Kidney (tissue), 13 donors: ENCODE measurements at regions not wholly inside any gene's neighbourhood (a gene's known extent, or its start where the extent isn't known, plus 50 kb on each side); places are given as distances from the start of the nearest gene placed in this dataset.

Experiments used
- DNase-seq, 5 donors: peaks; one replicate each; pipeline ENCODE4 v3.0.0-alpha.2; 2013 to 2020
- FAIRE-seq: peaks from 2 replicates; lab custom pipeline; 2012; peaks lifted over from hg19 to GRCh38; lab: Jason Lieb, UNC
- H3K27ac ChIP-seq, 2 donors: one replicate each; pipeline ENCODE4 v1.7.0; 2013; ENCODE audit warnings: low read depth in 2 of 2, low read length in 2 of 2, inconsistent platforms in 1 of 2
- H3K27me3 ChIP-seq: one replicate; pipeline ENCODE4 v1.7.1; 2013; ENCODE audit warnings: low read length, inconsistent platforms; ENCODE audit not compliant: control insufficient read depth, insufficient read depth
- H3K36me3 ChIP-seq, 3 donors: one replicate each; pipeline versions ENCODE4 v1.7.0 to v1.7.1; 2013; ENCODE audit warnings: low read length in 3 of 3, control low read depth in 1 of 3, inconsistent platforms in 1 of 3; ENCODE audit not compliant: insufficient read depth in 3 of 3, control insufficient read depth in 2 of 3
- H3K4me1 ChIP-seq, 3 donors: one replicate each; pipeline versions ENCODE4 v1.7.0 to v1.7.1; 2013; ENCODE audit warnings: low read length in 3 of 3, inconsistent platforms in 1 of 3, low read depth in 1 of 3; ENCODE audit not compliant: control insufficient read depth in 2 of 3, insufficient read depth in 2 of 3
- H3K4me3 ChIP-seq, 3 donors: one replicate each; pipeline versions ENCODE4 v1.7.0 to v1.8.1; 2013; ENCODE audit warnings: low read length in 3 of 3, control low read depth in 1 of 3, inconsistent platforms in 1 of 3
- H3K9ac ChIP-seq, 3 donors: one replicate each; pipeline versions ENCODE4 v1.7.0 to v1.7.1; 2013; ENCODE audit warnings: low read length in 3 of 3, control low read depth in 1 of 3, inconsistent platforms in 1 of 3
- H3K9me3 ChIP-seq, 3 donors: one replicate each; pipeline versions ENCODE4 v1.7.0 to v1.7.1; 2013; ENCODE audit warnings: low read length in 3 of 3, control low read depth in 1 of 3, inconsistent platforms in 1 of 3; ENCODE audit not compliant: control insufficient read depth in 2 of 3, insufficient read depth in 1 of 3
- intact Hi-C: fragments of 100-400 bp; cut with DNase I; formaldehyde crosslinking; loops from one replicate; pipeline ENCODE4 v1.11.1; 2022
- TF ChIP-seq, protein P1 (sequence below): IDR thresholded peaks from 3 replicates; pipeline ENCODE4 v1.5.1; 2012; ENCODE audit warnings: mild to moderate bottlenecking, moderate library complexity, borderline replicate concordance; ENCODE audit not compliant: insufficient read depth; ENCODE audit errors: extremely low read depth
- donor health status: control.
- donor health status: control.
- donor health status: control.
- donor health status: control.
- donor health status: control.
- donor health status: DM: yes; HTN: yes; CAD: no.
- donor health status: Normal renal cell carcinoma (clear cell type).

DNA sequence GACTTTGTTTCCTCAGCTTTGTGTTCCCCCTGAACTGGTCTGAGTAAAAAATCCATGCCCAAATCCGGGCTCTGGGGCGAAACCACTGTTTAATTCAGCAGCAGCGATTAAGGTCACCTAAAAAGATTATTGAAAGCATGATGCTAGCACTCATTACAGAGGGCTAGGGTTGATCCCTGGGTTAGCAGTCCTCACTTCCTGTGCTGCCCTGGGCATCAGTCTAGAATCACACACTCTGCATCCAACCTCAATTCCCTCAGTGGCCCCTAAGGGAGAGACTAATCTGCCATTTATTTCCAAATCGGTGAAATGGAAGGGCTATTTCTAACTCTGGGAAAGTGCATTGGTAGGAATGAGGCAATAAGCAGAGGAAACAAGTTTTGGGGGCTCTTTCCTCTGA lies 107.2 kb downstream of the BTG1 start:
- Histone ChIP-seq H3K9me3 (no peaks in the 10 kb centered on the region), H3K27me3 (no peaks in the 10 kb centered on the region), H3K4me3 (no peak overlapping the region), H3K27ac (no peak overlapping the region), H3K4me1 (peaks cover 0 to 12% (median 0%) of the 10 kb centered on the region in 3 donors), H3K36me3 (no peaks in the 10 kb centered on the region), H3K9ac (no peak overlapping the region)
- DNase-seq (no peak), FAIRE-seq (no peak)
- TF ChIP-seq, protein P1, sequence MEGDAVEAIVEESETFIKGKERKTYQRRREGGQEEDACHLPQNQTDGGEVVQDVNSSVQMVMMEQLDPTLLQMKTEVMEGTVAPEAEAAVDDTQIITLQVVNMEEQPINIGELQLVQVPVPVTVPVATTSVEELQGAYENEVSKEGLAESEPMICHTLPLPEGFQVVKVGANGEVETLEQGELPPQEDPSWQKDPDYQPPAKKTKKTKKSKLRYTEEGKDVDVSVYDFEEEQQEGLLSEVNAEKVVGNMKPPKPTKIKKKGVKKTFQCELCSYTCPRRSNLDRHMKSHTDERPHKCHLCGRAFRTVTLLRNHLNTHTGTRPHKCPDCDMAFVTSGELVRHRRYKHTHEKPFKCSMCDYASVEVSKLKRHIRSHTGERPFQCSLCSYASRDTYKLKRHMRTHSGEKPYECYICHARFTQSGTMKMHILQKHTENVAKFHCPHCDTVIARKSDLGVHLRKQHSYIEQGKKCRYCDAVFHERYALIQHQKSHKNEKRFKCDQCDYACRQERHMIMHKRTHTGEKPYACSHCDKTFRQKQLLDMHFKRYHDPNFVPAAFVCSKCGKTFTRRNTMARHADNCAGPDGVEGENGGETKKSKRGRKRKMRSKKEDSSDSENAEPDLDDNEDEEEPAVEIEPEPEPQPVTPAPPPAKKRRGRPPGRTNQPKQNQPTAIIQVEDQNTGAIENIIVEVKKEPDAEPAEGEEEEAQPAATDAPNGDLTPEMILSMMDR: no peak
- intact Hi-C loops: no loop called here

DNA sequence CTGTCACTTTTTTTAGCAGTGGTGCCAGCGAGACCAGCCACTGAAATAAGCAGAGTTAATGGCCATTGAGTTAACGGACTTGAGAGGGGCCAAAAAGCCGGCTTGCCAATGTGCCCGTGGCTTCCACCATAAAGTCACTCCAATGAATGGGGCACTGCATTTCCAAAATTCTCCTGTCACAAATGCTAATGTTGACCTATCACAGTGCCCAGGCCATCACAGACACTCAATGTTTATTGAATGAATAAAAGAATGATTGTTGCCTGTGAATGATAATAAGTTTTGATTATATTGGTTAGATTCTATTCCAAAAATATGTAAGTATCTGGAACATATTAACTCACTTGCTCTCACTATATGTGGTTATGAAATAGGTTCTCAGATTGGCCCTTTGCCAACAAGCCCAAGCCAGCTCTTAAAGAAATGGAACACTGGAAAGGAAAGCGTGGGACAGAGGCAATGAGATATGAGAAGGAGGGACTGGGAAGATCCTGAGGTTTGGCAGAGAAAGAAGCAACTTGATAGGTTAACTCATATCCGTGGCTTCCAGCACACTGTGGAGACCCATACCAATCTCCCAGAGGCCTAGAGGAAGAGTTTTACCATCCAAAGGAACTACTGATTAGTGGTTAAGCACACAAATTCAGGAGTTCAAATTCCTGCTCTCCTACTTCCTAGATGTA lies 108.7 kb downstream of the BTG1 start:
- H3K36me3 ChIP-seq: no peaks in the 10 kb centered on the region
- H3K27me3 ChIP-seq: no peaks in the 10 kb centered on the region
- no peak for FAIRE-seq
- H3K9ac ChIP-seq: no peak overlapping the region
- no peak overlapping the region for H3K4me3 ChIP-seq
- no peaks in the 10 kb centered on the region for H3K9me3 ChIP-seq
- H3K4me1 ChIP-seq: peaks cover 0 to 12% (median 0%) of the 10 kb centered on the region in 3 donors
- DNase-seq: no peak
- no peak overlapping the region for H3K27ac ChIP-seq
- intact Hi-C loops: no loop called here
- TF ChIP-seq, protein P1: no peak

DNA sequence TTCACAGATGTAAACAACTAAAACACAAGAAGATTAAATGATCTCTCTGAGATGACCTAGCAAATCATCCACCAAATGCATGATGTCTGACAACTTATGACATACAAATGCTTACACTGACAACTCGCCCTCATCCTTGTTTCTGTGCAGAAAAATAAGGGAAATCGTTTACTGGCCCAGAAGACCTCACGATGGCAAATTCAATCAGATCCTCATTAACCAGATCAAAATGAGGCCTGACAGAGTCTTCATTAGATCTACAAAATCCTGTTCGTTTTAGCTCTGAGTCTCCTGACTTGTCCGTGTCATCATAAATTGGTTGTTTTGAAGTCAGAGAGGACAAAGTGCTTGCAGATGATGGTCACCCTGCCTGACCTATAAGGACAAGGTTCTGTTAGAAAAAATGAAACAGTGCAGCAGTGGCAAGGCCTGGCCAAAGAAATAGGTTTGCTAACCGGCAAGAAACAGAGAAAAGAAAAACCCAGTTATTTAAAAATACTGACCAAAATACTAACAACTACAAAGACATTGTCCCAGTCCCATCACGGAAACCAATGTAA lies 109.5 kb downstream of the BTG1 start:
- intact Hi-C loops: no loop called here
- H3K4me1 ChIP-seq: peaks cover 0 to 12% (median 0%) of the 10 kb centered on the region in 3 donors
- no peak overlapping the region for H3K4me3 ChIP-seq
- H3K27ac ChIP-seq: no peak overlapping the region
- DNase-seq (no peak), FAIRE-seq (no peak)
- no peak overlapping the region for H3K9ac ChIP-seq
- no peaks in the 10 kb centered on the region for H3K27me3 ChIP-seq
- H3K36me3 ChIP-seq: no peaks in the 10 kb centered on the region
- no peaks in the 10 kb centered on the region for H3K9me3 ChIP-seq
- TF ChIP-seq, protein P1: no peak
